H1 (cell line): ENCODE measurements at regions not wholly inside any gene's neighbourhood (a gene's known extent, or its start where the extent isn't known, plus 50 kb on each side); places are given as distances from the start of the nearest gene placed in this dataset.

Experiments used
- CTCF ChIA-PET: fragments of 300-600 bp; sonication (Branson Sonifier 250); formaldehyde crosslinking; loops from one replicate; lab custom pipeline; 2021; ENCODE audit not compliant: partially characterized antibody; lab: Charles Lee
- POLR2A ChIA-PET: fragments of 300-600 bp; sonication (Branson Sonifier 250); formaldehyde crosslinking; loops from one replicate; lab custom pipeline; 2021; ENCODE audit warnings: inconsistent platforms; ENCODE audit not compliant: partially characterized antibody; lab: Charles Lee
- DNase-seq, 2 experiments: peaks; one replicate each; pipeline versions ENCODE4 v3.0.0 to v3.0.0-alpha.2; 2010 to 2022; ENCODE audit warnings: low spot score in 2 of 2, low read depth in 1 of 2, mixed read lengths in 1 of 2
- FAIRE-seq: peaks from 2 replicates; lab custom pipeline; 2011; peaks lifted over from hg19 to GRCh38; lab: Jason Lieb, UNC
- H2AFZ ChIP-seq: 2 replicates; pipeline ENCODE4 v1.8.1; 2012; ENCODE audit warnings: low read length, inconsistent platforms
- H2AK5ac ChIP-seq: 2 replicates; pipeline ENCODE4 v1.6.1; 2013; ENCODE audit warnings: low read depth, low read length
- H2BK120ac ChIP-seq: replicated peaks from 2 replicates; pipeline ENCODE3; 2013; ENCODE audit warnings: low read depth, low read length, inconsistent platforms
- H2BK12ac ChIP-seq: 2 replicates; pipeline ENCODE4 v1.6.1; 2013; ENCODE audit warnings: low read depth, low read length
- H2BK15ac ChIP-seq: 2 replicates; pipeline ENCODE4 v1.6.1; 2013; ENCODE audit warnings: low read length
- H2BK20ac ChIP-seq: 2 replicates; pipeline ENCODE4 v1.6.1; 2013; ENCODE audit warnings: low read length
- H2BK5ac ChIP-seq: 2 replicates; pipeline ENCODE4 v1.6.1; 2013; ENCODE audit warnings: low read depth, low read length
- H3K14ac ChIP-seq: 2 replicates; pipeline ENCODE4 v1.6.1; 2013; ENCODE audit warnings: inconsistent platforms; ENCODE audit not compliant: insufficient read length
- H3K18ac ChIP-seq: 2 replicates; pipeline ENCODE4 v1.6.1; 2013; ENCODE audit warnings: low read length; ENCODE audit errors: extremely low read depth
- H3K23ac ChIP-seq: 2 replicates; pipeline ENCODE4 v1.6.1; 2013; ENCODE audit warnings: inconsistent platforms; ENCODE audit not compliant: insufficient read length
- H3K23me2 ChIP-seq: 2 replicates; pipeline ENCODE4 v1.6.1; 2013; ENCODE audit warnings: low read depth, low read length
- H3K27ac ChIP-seq: 2 replicates; pipeline ENCODE4 v1.6.1; 2011; ENCODE audit warnings: low read depth, low read length, inconsistent platforms
- H3K27me3 ChIP-seq, 4 experiments: replicated peaks in 1 of 4; 1 replicate in 1 of 4; 2 replicates in 3 of 4; pipeline versions ENCODE4 v1.6.1 to v1.8.1; 2011 to 2013; ENCODE audit warnings: low read length in 3 of 4, mild to moderate bottlenecking in 3 of 4, inconsistent platforms in 2 of 4, mixed read lengths in 2 of 4, moderate library complexity in 1 of 4; ENCODE audit not compliant: control insufficient read depth in 3 of 4, insufficient read depth in 3 of 4; ENCODE audit errors: extremely low read depth in 1 of 4
- H3K36me3 ChIP-seq, 4 experiments: 2 replicates each; pipeline versions ENCODE4 v1.6.1 to v1.8.1; 2011 to 2013; ENCODE audit warnings: mild to moderate bottlenecking in 4 of 4, low read length in 3 of 4, moderate library complexity in 2 of 4, control low read depth in 1 of 4, inconsistent platforms in 1 of 4; ENCODE audit not compliant: insufficient read depth in 4 of 4, control insufficient read depth in 2 of 4
- H3K4ac ChIP-seq: replicated peaks from 2 replicates; pipeline ENCODE3; 2013; ENCODE audit warnings: low read length, low read depth, mixed read lengths, inconsistent platforms; ENCODE audit not compliant: insufficient read length
- H3K4me1 ChIP-seq, 4 experiments: replicated peaks in 1 of 4; 1 replicate in 1 of 4; 2 replicates in 3 of 4; pipeline versions ENCODE4 v1.6.1 to v1.8.1; 2011 to 2013; ENCODE audit warnings: low read length in 3 of 4, inconsistent platforms in 2 of 4, mixed read lengths in 1 of 4; ENCODE audit not compliant: insufficient read depth in 4 of 4, control insufficient read depth in 3 of 4
- H3K4me2 ChIP-seq, 2 experiments: 2 replicates each; pipeline versions ENCODE4 v1.6.1 to v1.8.1; 2011 to 2013; ENCODE audit warnings: low read depth in 2 of 2, low read length in 2 of 2, control low read depth in 1 of 2, inconsistent platforms in 1 of 2, mild to moderate bottlenecking in 1 of 2; ENCODE audit not compliant: insufficient read depth in 1 of 2
- H3K4me3 ChIP-seq, 4 experiments: fragments of 200-600, 300-600 bp in 1 of 4; sonication (generic), shearing (Covaris generic), sonication (Bioruptor Twin) in 1 of 4; 2 replicates each; pipeline versions ENCODE4 v1.5.1 to v1.8.1; 2011 to 2016; ENCODE audit warnings: low read length in 4 of 4, low read depth in 3 of 4, control low read depth in 2 of 4, inconsistent platforms in 2 of 4, mild to moderate bottlenecking in 2 of 4, mixed read lengths in 1 of 4, moderate library complexity in 1 of 4; ENCODE audit not compliant: insufficient read depth in 2 of 4; ENCODE audit errors: extremely low read depth in 1 of 4
- H3K56ac ChIP-seq: replicated peaks from 2 replicates; pipeline ENCODE3; 2013; ENCODE audit warnings: low read depth, mild to moderate bottlenecking, mixed read lengths, low read length, inconsistent platforms; ENCODE audit not compliant: insufficient read length
- H3K79me1 ChIP-seq: 2 replicates; pipeline ENCODE4 v1.6.1; 2013; ENCODE audit warnings: low read depth, low read length, control low read depth
- H3K79me2 ChIP-seq, 2 experiments: 2 replicates each; pipeline versions ENCODE4 v1.6.1 to v1.8.1; 2012 to 2013; ENCODE audit warnings: low read length in 2 of 2, mild to moderate bottlenecking in 2 of 2, inconsistent platforms in 1 of 2; ENCODE audit not compliant: insufficient read depth in 2 of 2, control insufficient read depth in 1 of 2
- H3K9ac ChIP-seq, 4 experiments: replicated peaks in 1 of 4; 1 replicate in 1 of 4; 2 replicates in 3 of 4; pipeline versions ENCODE4 v1.6.1 to v1.8.1; 2011 to 2013; ENCODE audit warnings: low read depth in 3 of 4, low read length in 3 of 4, control low read depth in 2 of 4, mild to moderate bottlenecking in 2 of 4, moderate library complexity in 2 of 4, inconsistent platforms in 1 of 4; ENCODE audit errors: extremely low read depth in 1 of 4
- H3K9me3 ChIP-seq, 2 experiments: 2 replicates each; pipeline versions ENCODE4 v1.6.1 to v1.8.1; 2012 to 2013; ENCODE audit warnings: mild to moderate bottlenecking in 2 of 2, moderate library complexity in 2 of 2, control low read depth in 1 of 2, inconsistent platforms in 1 of 2, low read depth in 1 of 2, low read length in 1 of 2, mixed read lengths in 1 of 2; ENCODE audit not compliant: insufficient read depth in 2 of 2
- H4K20me1 ChIP-seq, 2 experiments: replicated peaks in 1 of 2; 2 replicates each; pipeline versions ENCODE3 to v1.8.1; 2011 to 2013; ENCODE audit warnings: inconsistent platforms in 2 of 2, low read length in 2 of 2, mild to moderate bottlenecking in 1 of 2; ENCODE audit not compliant: insufficient read depth in 2 of 2, control insufficient read depth in 1 of 2
- H4K5ac ChIP-seq: 2 replicates; pipeline ENCODE4 v1.6.1; 2013; ENCODE audit warnings: low read length, low read depth, mixed read lengths, inconsistent platforms; ENCODE audit not compliant: insufficient read length
- H4K8ac ChIP-seq: 2 replicates; pipeline ENCODE4 v1.8.0; 2013; ENCODE audit warnings: mild to moderate bottlenecking, moderate library complexity, low read length, inconsistent platforms; ENCODE audit not compliant: insufficient read depth; ENCODE audit errors: extremely low read depth
- H4K91ac ChIP-seq: replicated peaks from 2 replicates; pipeline ENCODE3; 2013; ENCODE audit warnings: low read length, mixed read lengths, inconsistent platforms; ENCODE audit not compliant: insufficient read length
- ASH2L ChIP-seq: fragments of 200-600, 300-600 bp; sonication (generic); IDR thresholded peaks from one replicate; pipeline ENCODE4 v1.7.1; 2017; ENCODE audit warnings: low read length
- ATF3 ChIP-seq: IDR thresholded peaks from 2 replicates; pipeline ENCODE4 v1.6.1; 2011; ENCODE audit warnings: low read depth, mild to moderate bottlenecking, low read length; ENCODE audit not compliant: insufficient read depth
- BACH1 ChIP-seq: IDR thresholded peaks from 2 replicates; pipeline ENCODE4 v1.6.1; 2012; ENCODE audit warnings: low read length, improper control_type of control experiment
- CBX5 ChIP-seq: fragments of 300-800, 300-1000 bp; sonication (generic); IDR thresholded peaks from 2 replicates; pipeline ENCODE4 v1.7.1; 2016; ENCODE audit warnings: antibody characterized with exemption, low read length, low read depth
- CEBPB ChIP-seq: IDR thresholded peaks from 2 replicates; pipeline ENCODE4 v1.6.1; 2012; ENCODE audit warnings: low read depth, low read length
- JUN ChIP-seq: IDR thresholded peaks from 2 replicates; pipeline ENCODE4 v1.6.1; 2011; ENCODE audit warnings: low read depth, mild to moderate bottlenecking, improper control_type of control experiment, low read length
- TAF7 ChIP-seq: optimal IDR thresholded peaks from 2 replicates; pipeline ENCODE3; 2011; ENCODE audit warnings: low read depth, mild to moderate bottlenecking, inconsistent platforms, low read length, moderate library complexity, borderline replicate concordance
- WGBS, 2 experiments: shearing (Covaris generic) in 1 of 2; methylation state at CpG; one replicate each; pipeline versions ENCODE4 v1.1.6 to v1.1.7; 2013 to 2015; ENCODE audit warnings: low lambda C conversion rate in 2 of 2, mixed read lengths in 2 of 2, inconsistent platforms in 1 of 2, low coverage in 1 of 2, missing lambda C conversion rate in 1 of 2; ENCODE audit not compliant: insufficient replicate concordance in 2 of 2, insufficient coverage in 1 of 2, insufficient read length in 1 of 2; ENCODE audit errors: extremely low coverage in 1 of 2, missing lambda C conversion rate in 1 of 2; 5-methylcytosine and 5-hydroxymethylcytosine counted together

GRCh38 chr2:123771928-123772632 is 253.0 kb upstream of the CNTNAP5 start:
- POLR2A ChIA-PET, result no interaction called here

More at GRCh38 chr2:123771928-123772632, 253.0 kb upstream of the CNTNAP5 start:
- CTCF ChIA-PET, result no interaction called here
- Histone ChIP-seq H3K14ac (no peak overlapping the region), H3K4me1 (no peaks in the 10 kb centered on the region), H3K4ac (no peak overlapping the region), H3K18ac (no peak overlapping the region), H3K27ac (no peak overlapping the region), H4K91ac (no peak overlapping the region), H2AFZ (no peak overlapping the region), H2BK12ac (no peak overlapping the region), H2BK5ac (no peak overlapping the region), H3K4me2 (no peak overlapping the region), H3K79me2 (no peaks in the 10 kb centered on the region), H4K20me1 (no peaks in the 10 kb centered on the region), H3K23ac (no peak overlapping the region), H3K9ac (no peak overlapping the region), H2AK5ac (no peak overlapping the region), H2BK120ac (no peak overlapping the region), H3K9me3 (no peaks in the 10 kb centered on the region), H3K36me3 (no peaks in the 10 kb centered on the region), H3K4me3 (no peak overlapping the region), H4K5ac (no peak overlapping the region), H2BK20ac (no peak overlapping the region), H3K56ac (no peak overlapping the region), H3K27me3 (no peaks in the 10 kb centered on the region), H4K8ac (no peak overlapping the region), H3K79me1 (no peaks in the 10 kb centered on the region), H3K23me2 (no peaks in the 10 kb centered on the region), H2BK15ac (no peak overlapping the region)
- DNase-seq (no peak), FAIRE-seq (no peak)
- 94% methylated on average over 2 of the region's 2 CpGs; no CpG with 5 or more reads in 1 of the 2 experiments for whole genome bisulfite sequencing, 2 experiments
- no peak for TF ChIP-seq CEBPB
- TF ChIP-seq ATF3, result no peak
- TF ChIP-seq JUN, result no peak
- TF ChIP-seq ASH2L, result no peak
- no peak for TF ChIP-seq BACH1
- TF ChIP-seq CBX5, result no peak
- no peak for TF ChIP-seq TAF7
